BLaER1 treated with 17β-estradiol and CSF1 and Interleukin-3, amounts not matched to agents 10 nM and 100 nM (cell line): ENCODE measurements at regions not wholly inside any gene's neighbourhood (a gene's known extent, or its start where the extent isn't known, plus 50 kb on each side); places are given as distances from the start of the nearest gene placed in this dataset.

Source experiments
- H3K27ac ChIP-seq, 11 experiments: shearing (Covaris generic); formaldehyde crosslinking; 2 replicates each; pipeline ENCODE4 v1.8.1; 2022
- H3K27me3 ChIP-seq, 11 experiments: shearing (Covaris generic); formaldehyde crosslinking; 2 replicates each; pipeline ENCODE4 v1.8.1; 2022
- H3K36me3 ChIP-seq, 11 experiments: shearing (Covaris generic); formaldehyde crosslinking; 2 replicates each; pipeline ENCODE4 v1.8.1; 2022
- H3K4me1 ChIP-seq, 10 experiments: shearing (Covaris generic); formaldehyde crosslinking; 2 replicates each; pipeline ENCODE4 v1.8.1; 2022
- H3K4me2 ChIP-seq, 11 experiments: shearing (Covaris generic); formaldehyde crosslinking; 2 replicates each; pipeline ENCODE4 v1.8.1; 2022
- H3K4me3 ChIP-seq, 10 experiments: shearing (Covaris generic); formaldehyde crosslinking; 2 replicates each; pipeline ENCODE4 v1.8.1; 2022
- H3K9ac ChIP-seq, 11 experiments: shearing (Covaris generic); formaldehyde crosslinking; 2 replicates each; pipeline ENCODE4 v1.8.1; 2022
- H3K9me3 ChIP-seq, 11 experiments: shearing (Covaris generic); formaldehyde crosslinking; replicated peaks in 1 of 11; 2 replicates each; pipeline ENCODE4 v1.8.1; 2022
- H4K20me1 ChIP-seq, 11 experiments: shearing (Covaris generic); formaldehyde crosslinking; 2 replicates each; pipeline ENCODE4 v1.8.1; 2022
- Cebpa-rat ChIP-seq, 11 experiments: shearing (Covaris generic); IDR thresholded peaks; 2 replicates each; pipeline ENCODE4 v1.8.1; 2022

- Histone ChIP-seq H3K9me3 (peaks cover 0 to 14% (median 5%) of the 10 kb centered on the region in 11 experiments; a peak in 2 of 22 replicates), H3K4me3 (no peak overlapping the region), H3K4me2 (no peak overlapping the region), H3K9ac (no peak overlapping the region), H3K36me3 (no peaks in the 10 kb centered on the region), H3K4me1 (no peaks in the 10 kb centered on the region), H3K27ac (no peak overlapping the region), H3K27me3 (no peaks in the 10 kb centered on the region), H4K20me1 (no peaks in the 10 kb centered on the region)
- TF ChIP-seq Cebpa-rat (IDR thresholded peaks at IDR 0.05) = no peak
Observed at GRCh38 chr6:133834472-133835170, 54.3 kb upstream of the TCF21 start.

- Histone ChIP-seq H3K36me3 (no peaks in the 10 kb centered on the region), H4K20me1 (no peaks in the 10 kb centered on the region), H3K27me3 (no peaks in the 10 kb centered on the region), H3K4me1 (no peaks in the 10 kb centered on the region), H3K9me3 (peaks cover 0 to 14% (median 5%) of the 10 kb centered on the region in 11 experiments; a peak in 2 of 22 replicates), H3K4me2 (no peak overlapping the region), H3K4me3 (no peak overlapping the region), H3K9ac (no peak overlapping the region), H3K27ac (no peak overlapping the region)
- TF ChIP-seq Cebpa-rat (IDR thresholded peaks at IDR 0.05) = no peak
Observed at GRCh38 chr6:133835901-133836300, 53.0 kb upstream of the TCF21 start.

- Histone ChIP-seq H3K36me3 (no peaks in the 10 kb centered on the region), H3K4me3 (no peak overlapping the region), H3K9ac (no peak overlapping the region), H3K27me3 (no peaks in the 10 kb centered on the region), H4K20me1 (no peaks in the 10 kb centered on the region), H3K27ac (no peak overlapping the region), H3K4me2 (no peak overlapping the region), H3K4me1 (no peaks in the 10 kb centered on the region), H3K9me3 (peaks cover 0 to 14% (median 5%) of the 10 kb centered on the region in 11 experiments; a peak in 2 of 22 replicates)
- TF ChIP-seq Cebpa-rat (IDR thresholded peaks at IDR 0.05) = no peak
Observed at GRCh38 chr6:133837801-133838349, 51.0 kb upstream of the TCF21 start.
